Heart left ventricle (tissue), 16 donors: ENCODE measurements at regions not wholly inside any gene's neighbourhood (a gene's known extent, or its start where the extent isn't known, plus 50 kb on each side); places are given as distances from the start of the nearest gene placed in this dataset.

Source experiments
- ATAC-seq, 4 donors: fragments of 200-7000 bp; cut with Tn5 transposase; one replicate each; pipeline ENCODE4 v1.9.1; 2020 to 2022; ENCODE audit warnings: moderate library complexity in 4 of 4, mild to moderate bottlenecking in 3 of 4, moderate number of reproducible peaks in 1 of 4
- DNase-seq, 5 donors: peaks; one replicate each; pipeline ENCODE4 v3.0.0-alpha.2; 2020
- H3K27ac ChIP-seq, 12 donors: fragments of 200-600 bp; sonication (generic) in 4 of 12; one replicate each; pipeline versions ENCODE4 v1.5.0 to v1.8.0; 2016 to 2022; ENCODE audit warnings: mild to moderate bottlenecking in 2 of 12
- H3K27me3 ChIP-seq, 9 donors: fragments of 200-600 bp; sonication (generic) in 2 of 9; one replicate each; pipeline versions ENCODE4 v1.5.1 to v1.8.0; 2016 to 2022; ENCODE audit warnings: mild to moderate bottlenecking in 3 of 9
- H3K36me3 ChIP-seq, 9 donors: fragments of 200-600 bp; sonication (generic) in 2 of 9; one replicate each; pipeline versions ENCODE4 v1.5.0 to v1.8.0; 2018 to 2022; ENCODE audit warnings: mild to moderate bottlenecking in 2 of 9
- H3K4me1 ChIP-seq, 12 donors: fragments of 200-600 bp; sonication (generic) in 4 of 12; one replicate each; pipeline versions ENCODE4 v1.5.0 to v1.8.0; 2016 to 2022; ENCODE audit warnings: mild to moderate bottlenecking in 3 of 12
- H3K4me3 ChIP-seq, 12 donors: fragments of 200-600 bp; sonication (generic) in 4 of 12; one replicate each; pipeline versions ENCODE4 v1.5.0 to v1.8.0; 2017 to 2022; ENCODE audit warnings: mild to moderate bottlenecking in 9 of 12, moderate library complexity in 4 of 12
- H3K9me3 ChIP-seq, 12 donors: fragments of 200-600 bp; sonication (generic) in 4 of 12; one replicate each; pipeline versions ENCODE4 v1.5.0 to v1.8.0; 2016 to 2022; ENCODE audit warnings: mild to moderate bottlenecking in 1 of 12
- CTCF ChIP-seq, 12 donors: fragments of 200-600 bp; sonication (generic) in 4 of 12; IDR thresholded peaks; one replicate each; pipeline versions ENCODE4 v1.5.0 to v1.8.0; 2018 to 2022; ENCODE audit warnings: antibody characterized with exemption in 12 of 12, mild to moderate bottlenecking in 5 of 12
- POLR2A ChIP-seq, 2 donors: fragments of 450-650 bp; IDR thresholded peaks; one replicate each; pipeline ENCODE4 v1.6.1; 2017; ENCODE audit warnings: antibody characterized with exemption in 2 of 2, mild to moderate bottlenecking in 2 of 2, moderate library complexity in 2 of 2
- WGBS, 4 donors: extraction: QIAGEN DNeasy Blood & Tissue Kit in 2 of 4; methylation state at CpG; one replicate each; pipeline versions ENCODE4 v1.1.5 to v1.1.7; 2013 to 2018; 5-methylcytosine and 5-hydroxymethylcytosine counted together
- intact Hi-C, 10 donors: fragments of 100-400 bp; cut with DNase I; formaldehyde crosslinking; loops; one replicate each; pipeline versions ENCODE4 v1.11.1 to v1.14.2; 2022
- donor health status: ischemic (EF 13 %, LVEDD 7.1; RV severe dilation, severe dysfunction).
- donor health status: healthy with polysubstance abuse.
- donor health status: DM: no; HTN: yes; CAD: no.
- donor health status: DM: no; HTN: no; CAD: no.
- donor health status: ischemic (EF 25% LVEDD 6.9; RV normal size, moderate dysfunction).
- donor health status: ischemic (EF 25% LVEDD 5.7; RV mildly dilated, moderate dysfunction).
- donor health status: healthy.
- donor health status: DM: yes; HTN: yes; CAD: no.
- donor health status: ischemic (EF 35%, LVEDD 5.7; RV mildly dilated, moderate dysfunction).
- donor health status: nonischemic (EF 11% LVEDD 7.7; RV severe dilation, severe dysfunction).
- donor health status: DM: yes; HTN: yes; CAD: no.
- donor health status: PGD.
- donor health status: ischemic (EF 29% LVEDD 5.4; RV normal size, mild dysfunction).
- donor health status: nonischemic (EF 23%, LVEDD 6.1; RV moderate dilation, normal function).

GRCh38 chr6:164905311-164905710, 404.1 kb downstream of the C6orf118 start:
- H3K9me3 ChIP-seq, result no peaks in the 10 kb centered on the region
- intact Hi-C loops, result no loop called here
- no peak overlapping the region for H3K27ac ChIP-seq
- ATAC-seq (no peak), DNase-seq (no peak)
- no peaks in the 10 kb centered on the region for H3K27me3 ChIP-seq
- H3K36me3 ChIP-seq, result no peaks in the 10 kb centered on the region
- H3K4me1 ChIP-seq, result no peaks in the 10 kb centered on the region
- H3K4me3 ChIP-seq, result no peak overlapping the region
- no peak for TF ChIP-seq POLR2A (IDR thresholded peaks at IDR 0.05)
- TF ChIP-seq CTCF (IDR thresholded peaks at IDR 0.05), result no peak

- WGBS, 4 donors, result 66 to 74% (median 72%) methylated on average over 2 of the region's 2 CpGs
- H3K27me3 ChIP-seq, result no peaks in the 10 kb centered on the region
- intact Hi-C loops, result no loop called here
Measured at GRCh38 chr6:164898412-164898811, 411.0 kb downstream of the C6orf118 start.

GRCh38 chr6:164897523-164898235, 411.7 kb downstream of the C6orf118 start:
- no peak overlapping the region for H3K4me3 ChIP-seq
- TF ChIP-seq CTCF (IDR thresholded peaks at IDR 0.05) (peak in 1 of 12 donors; percentile 8), POLR2A (IDR thresholded peaks at IDR 0.05) (no peak)
- intact Hi-C loops, result no loop called here
- no peaks in the 10 kb centered on the region for H3K27me3 ChIP-seq
- no peak for DNase-seq
- no peaks in the 10 kb centered on the region for H3K9me3 ChIP-seq
- no peaks in the 10 kb centered on the region for H3K36me3 ChIP-seq
- ATAC-seq, result no peak
- 85 to 86% (median 85%) methylated on average over 8 of the region's 8 CpGs for WGBS, 4 donors
- H3K4me1 ChIP-seq, result no peaks in the 10 kb centered on the region
- no peak overlapping the region for H3K27ac ChIP-seq

More at GRCh38 chr6:164898412-164898811, 411.0 kb downstream of the C6orf118 start:
- H3K4me1 ChIP-seq, result no peaks in the 10 kb centered on the region
- no peaks in the 10 kb centered on the region for H3K9me3 ChIP-seq
- H3K4me3 ChIP-seq, result no peak overlapping the region
- TF ChIP-seq POLR2A (IDR thresholded peaks at IDR 0.05) (no peak), CTCF (IDR thresholded peaks at IDR 0.05) (no peak)
- H3K36me3 ChIP-seq, result no peaks in the 10 kb centered on the region
- DNase-seq (no peak), ATAC-seq (no peak)
- no peak overlapping the region for H3K27ac ChIP-seq

GRCh38 chr6:164889980-164890379, 419.4 kb downstream of the C6orf118 start:
- Histone ChIP-seq H3K4me3 (no peak overlapping the region), H3K9me3 (no peaks in the 10 kb centered on the region), H3K27ac (no peak overlapping the region), H3K36me3 (no peaks in the 10 kb centered on the region), H3K27me3 (no peaks in the 10 kb centered on the region), H3K4me1 (peaks cover 0 to 9% (median 0%) of the 10 kb centered on the region in 12 donors)
- no peak for TF ChIP-seq CTCF (IDR thresholded peaks at IDR 0.05)
- TF ChIP-seq POLR2A (IDR thresholded peaks at IDR 0.05), result no peak
- whole genome bisulfite sequencing, 4 donors, result 27 to 45% (median 41%) methylated on average over 4 of the region's 4 CpGs
- no peak for DNase-seq
- no peak for ATAC-seq
- intact Hi-C loops, result no loop called here
